ENCODE measurements at regions not wholly inside any gene's neighbourhood (a gene's known extent, or its start where the extent isn't known, plus 50 kb on each side); places are given as distances from the start of the nearest gene placed in this dataset.

DNA sequence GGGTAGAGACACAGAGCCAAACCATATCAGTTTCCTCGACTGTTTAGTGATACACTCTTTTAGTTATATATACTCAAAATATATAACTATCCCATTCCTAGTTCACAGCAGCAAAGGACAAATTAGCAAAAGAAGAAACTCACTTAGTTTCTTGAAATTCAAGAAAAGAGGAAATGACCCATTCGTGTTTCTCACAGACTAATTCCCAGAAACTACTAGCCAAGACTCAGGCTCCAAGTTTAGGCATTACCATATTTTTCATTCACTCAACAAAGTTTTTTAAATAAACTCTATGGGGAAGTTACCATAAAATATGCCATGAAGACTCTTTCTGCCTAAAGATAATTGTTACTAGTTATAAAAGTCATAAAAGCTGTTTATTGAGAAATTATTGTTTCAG, 152.3 kb upstream of the DAAM1 start:
- no peak for TF ChIP-seq RBBP5 (conservative IDR thresholded peaks at IDR 0.05)
- TF ChIP-seq GATAD2B (conservative IDR thresholded peaks at IDR 0.05; ENCODE audit: low read depth), result no peak
- TF ChIP-seq, protein P1, sequence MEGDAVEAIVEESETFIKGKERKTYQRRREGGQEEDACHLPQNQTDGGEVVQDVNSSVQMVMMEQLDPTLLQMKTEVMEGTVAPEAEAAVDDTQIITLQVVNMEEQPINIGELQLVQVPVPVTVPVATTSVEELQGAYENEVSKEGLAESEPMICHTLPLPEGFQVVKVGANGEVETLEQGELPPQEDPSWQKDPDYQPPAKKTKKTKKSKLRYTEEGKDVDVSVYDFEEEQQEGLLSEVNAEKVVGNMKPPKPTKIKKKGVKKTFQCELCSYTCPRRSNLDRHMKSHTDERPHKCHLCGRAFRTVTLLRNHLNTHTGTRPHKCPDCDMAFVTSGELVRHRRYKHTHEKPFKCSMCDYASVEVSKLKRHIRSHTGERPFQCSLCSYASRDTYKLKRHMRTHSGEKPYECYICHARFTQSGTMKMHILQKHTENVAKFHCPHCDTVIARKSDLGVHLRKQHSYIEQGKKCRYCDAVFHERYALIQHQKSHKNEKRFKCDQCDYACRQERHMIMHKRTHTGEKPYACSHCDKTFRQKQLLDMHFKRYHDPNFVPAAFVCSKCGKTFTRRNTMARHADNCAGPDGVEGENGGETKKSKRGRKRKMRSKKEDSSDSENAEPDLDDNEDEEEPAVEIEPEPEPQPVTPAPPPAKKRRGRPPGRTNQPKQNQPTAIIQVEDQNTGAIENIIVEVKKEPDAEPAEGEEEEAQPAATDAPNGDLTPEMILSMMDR (IDR thresholded peaks at IDR 0.05 in 2 of 3, conservative IDR thresholded peaks at IDR 0.05 in 1 of 3; ENCODE audit: control insufficient read depth in 2 of 3, extremely low read depth in 1 of 3, insufficient read depth in 1 of 3, low read depth in 3 of 3, low read length in 3 of 3), result no peak
- no peak for TF ChIP-seq EZH2 (IDR thresholded peaks at IDR 0.05; ENCODE audit: borderline replicate concordance, control insufficient read depth, low read depth, low read length)

Measured in GM12878 (cell line).